HL-60 (cell line): ENCODE measurements at regions not wholly inside any gene's neighbourhood (a gene's known extent, or its start where the extent isn't known, plus 50 kb on each side); places are given as distances from the start of the nearest gene placed in this dataset.

ENCODE experiments used
- DNase-seq, 2 experiments: peaks; one replicate each; pipeline ENCODE4 v3.0.0-alpha.2; 2010 to 2020; ENCODE audit warnings: low read depth in 1 of 2, low spot score in 1 of 2
- H3K27ac ChIP-seq: fragments of 250-450 bp; sonication (Bioruptor Pico); replicated peaks from 2 replicates; pipeline ENCODE4 v1.5.1; 2020; ENCODE audit warnings: mild to moderate bottlenecking, moderate library complexity
- H3K27me3 ChIP-seq: fragments of 250-450 bp; sonication (Bioruptor Pico); 2 replicates; pipeline ENCODE4 v1.5.1; 2021; ENCODE audit warnings: mild to moderate bottlenecking, moderate library complexity; ENCODE audit not compliant: insufficient read depth, poor library complexity, severe bottlenecking
- H3K4me3 ChIP-seq: replicated peaks from 2 replicates; pipeline ENCODE4 v1.5.1; 2011; ENCODE audit warnings: mild to moderate bottlenecking, control low read depth, low read length; ENCODE audit not compliant: insufficient read depth
- GABPA ChIP-seq: IDR thresholded peaks from 2 replicates; pipeline ENCODE4 v1.6.1; 2012; ENCODE audit warnings: low read depth
- POLR2AphosphoS5 ChIP-seq: IDR thresholded peaks from 2 replicates; pipeline ENCODE4 v1.6.1; 2012; ENCODE audit warnings: low read depth
- SPI1 ChIP-seq: IDR thresholded peaks from 2 replicates; pipeline ENCODE4 v1.6.1; 2012; ENCODE audit warnings: low read depth, mild to moderate bottlenecking, borderline replicate concordance
- TF ChIP-seq, protein P1 (sequence below): IDR thresholded peaks from 2 replicates; pipeline ENCODE4 v1.6.1; 2012; ENCODE audit warnings: low read depth; ENCODE audit not compliant: insufficient replicate concordance
- TF ChIP-seq, protein P2 (sequence below): IDR thresholded peaks from one replicate; pipeline ENCODE4 v1.5.1; 2011; ENCODE audit warnings: low read length, control low read depth, inconsistent platforms; ENCODE audit not compliant: insufficient read depth

DNA sequence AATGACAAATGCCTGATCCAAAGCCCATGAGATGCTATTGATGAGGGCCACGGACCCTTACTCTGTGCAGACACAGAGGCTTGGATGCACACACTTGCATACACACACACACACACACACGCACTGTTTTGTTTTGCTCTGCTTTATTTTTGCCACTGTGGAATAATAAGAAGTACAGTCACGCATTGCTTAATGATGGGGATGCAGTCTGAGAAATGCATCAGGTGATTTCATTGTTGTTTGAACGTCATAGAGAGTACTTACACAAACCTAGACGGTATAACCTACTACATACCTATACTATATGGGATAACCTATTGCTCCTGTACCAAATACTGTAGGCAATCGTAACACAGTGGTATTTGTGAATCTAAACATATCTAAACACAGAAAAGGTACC, 104.4 kb downstream of the RHOU start:
- Histone ChIP-seq H3K4me3 (no peak overlapping the region), H3K27me3 (no peaks in the 10 kb centered on the region), H3K27ac (no peak overlapping the region)
- DNase-seq: no peak
- no peak for TF ChIP-seq POLR2AphosphoS5
- TF ChIP-seq, protein P1, sequence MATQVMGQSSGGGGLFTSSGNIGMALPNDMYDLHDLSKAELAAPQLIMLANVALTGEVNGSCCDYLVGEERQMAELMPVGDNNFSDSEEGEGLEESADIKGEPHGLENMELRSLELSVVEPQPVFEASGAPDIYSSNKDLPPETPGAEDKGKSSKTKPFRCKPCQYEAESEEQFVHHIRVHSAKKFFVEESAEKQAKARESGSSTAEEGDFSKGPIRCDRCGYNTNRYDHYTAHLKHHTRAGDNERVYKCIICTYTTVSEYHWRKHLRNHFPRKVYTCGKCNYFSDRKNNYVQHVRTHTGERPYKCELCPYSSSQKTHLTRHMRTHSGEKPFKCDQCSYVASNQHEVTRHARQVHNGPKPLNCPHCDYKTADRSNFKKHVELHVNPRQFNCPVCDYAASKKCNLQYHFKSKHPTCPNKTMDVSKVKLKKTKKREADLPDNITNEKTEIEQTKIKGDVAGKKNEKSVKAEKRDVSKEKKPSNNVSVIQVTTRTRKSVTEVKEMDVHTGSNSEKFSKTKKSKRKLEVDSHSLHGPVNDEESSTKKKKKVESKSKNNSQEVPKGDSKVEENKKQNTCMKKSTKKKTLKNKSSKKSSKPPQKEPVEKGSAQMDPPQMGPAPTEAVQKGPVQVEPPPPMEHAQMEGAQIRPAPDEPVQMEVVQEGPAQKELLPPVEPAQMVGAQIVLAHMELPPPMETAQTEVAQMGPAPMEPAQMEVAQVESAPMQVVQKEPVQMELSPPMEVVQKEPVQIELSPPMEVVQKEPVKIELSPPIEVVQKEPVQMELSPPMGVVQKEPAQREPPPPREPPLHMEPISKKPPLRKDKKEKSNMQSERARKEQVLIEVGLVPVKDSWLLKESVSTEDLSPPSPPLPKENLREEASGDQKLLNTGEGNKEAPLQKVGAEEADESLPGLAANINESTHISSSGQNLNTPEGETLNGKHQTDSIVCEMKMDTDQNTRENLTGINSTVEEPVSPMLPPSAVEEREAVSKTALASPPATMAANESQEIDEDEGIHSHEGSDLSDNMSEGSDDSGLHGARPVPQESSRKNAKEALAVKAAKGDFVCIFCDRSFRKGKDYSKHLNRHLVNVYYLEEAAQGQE: no peak
- no peak for TF ChIP-seq SPI1
- TF ChIP-seq GABPA: no peak
- TF ChIP-seq, protein P2, sequence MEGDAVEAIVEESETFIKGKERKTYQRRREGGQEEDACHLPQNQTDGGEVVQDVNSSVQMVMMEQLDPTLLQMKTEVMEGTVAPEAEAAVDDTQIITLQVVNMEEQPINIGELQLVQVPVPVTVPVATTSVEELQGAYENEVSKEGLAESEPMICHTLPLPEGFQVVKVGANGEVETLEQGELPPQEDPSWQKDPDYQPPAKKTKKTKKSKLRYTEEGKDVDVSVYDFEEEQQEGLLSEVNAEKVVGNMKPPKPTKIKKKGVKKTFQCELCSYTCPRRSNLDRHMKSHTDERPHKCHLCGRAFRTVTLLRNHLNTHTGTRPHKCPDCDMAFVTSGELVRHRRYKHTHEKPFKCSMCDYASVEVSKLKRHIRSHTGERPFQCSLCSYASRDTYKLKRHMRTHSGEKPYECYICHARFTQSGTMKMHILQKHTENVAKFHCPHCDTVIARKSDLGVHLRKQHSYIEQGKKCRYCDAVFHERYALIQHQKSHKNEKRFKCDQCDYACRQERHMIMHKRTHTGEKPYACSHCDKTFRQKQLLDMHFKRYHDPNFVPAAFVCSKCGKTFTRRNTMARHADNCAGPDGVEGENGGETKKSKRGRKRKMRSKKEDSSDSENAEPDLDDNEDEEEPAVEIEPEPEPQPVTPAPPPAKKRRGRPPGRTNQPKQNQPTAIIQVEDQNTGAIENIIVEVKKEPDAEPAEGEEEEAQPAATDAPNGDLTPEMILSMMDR: no peak

DNA sequence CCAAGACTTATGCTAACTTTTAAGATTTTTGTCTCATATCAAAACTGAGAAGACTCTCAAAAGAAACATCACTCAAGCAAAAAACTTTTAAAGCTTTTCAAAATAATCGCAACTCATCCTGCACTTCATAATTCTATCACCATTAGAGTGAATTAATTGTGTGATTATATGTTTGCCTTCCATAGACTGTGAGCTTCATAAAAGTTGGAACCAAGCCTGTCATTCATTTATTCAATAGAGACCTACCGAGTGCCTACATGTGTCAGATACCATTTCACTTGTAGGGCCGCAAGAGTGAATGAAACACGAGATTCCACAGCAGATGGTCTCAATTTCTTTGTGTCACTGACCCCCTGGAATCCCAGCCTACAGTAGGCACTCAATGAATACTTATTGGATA, 106.4 kb downstream of the RHOU start:
- Histone ChIP-seq H3K27me3 (no peaks in the 10 kb centered on the region), H3K27ac (no peak overlapping the region), H3K4me3 (no peak overlapping the region)
- DNase-seq: no peak
- no peak for TF ChIP-seq SPI1
- TF ChIP-seq, protein P2: no peak
- TF ChIP-seq POLR2AphosphoS5: no peak
- TF ChIP-seq, protein P1: no peak
- TF ChIP-seq GABPA: no peak

GRCh38 chr1:228842094-228842775, 107.0 kb downstream of the RHOU start:
- Histone ChIP-seq H3K27ac (no peak overlapping the region), H3K4me3 (no peak overlapping the region), H3K27me3 (no peaks in the 10 kb centered on the region)
- no peak for DNase-seq
- TF ChIP-seq, protein P2: no peak

- H3K27ac ChIP-seq: no peak overlapping the region
- TF ChIP-seq, protein P1: no peak
- TF ChIP-seq, protein P2: no peak
- no peak for TF ChIP-seq POLR2AphosphoS5
- TF ChIP-seq SPI1: no peak
- TF ChIP-seq GABPA: no peak
- H3K4me3 ChIP-seq: no peak overlapping the region
- H3K27me3 ChIP-seq: no peaks in the 10 kb centered on the region
- DNase-seq: no peak
These were observed 109.8 kb downstream of the RHOU start for GRCh38 chr1:228845101-228845500.
